ENCODE measurements at regions not wholly inside any gene's neighbourhood (a gene's known extent, or its start where the extent isn't known, plus 50 kb on each side); places are given as distances from the start of the nearest gene placed in this dataset.

DNA sequence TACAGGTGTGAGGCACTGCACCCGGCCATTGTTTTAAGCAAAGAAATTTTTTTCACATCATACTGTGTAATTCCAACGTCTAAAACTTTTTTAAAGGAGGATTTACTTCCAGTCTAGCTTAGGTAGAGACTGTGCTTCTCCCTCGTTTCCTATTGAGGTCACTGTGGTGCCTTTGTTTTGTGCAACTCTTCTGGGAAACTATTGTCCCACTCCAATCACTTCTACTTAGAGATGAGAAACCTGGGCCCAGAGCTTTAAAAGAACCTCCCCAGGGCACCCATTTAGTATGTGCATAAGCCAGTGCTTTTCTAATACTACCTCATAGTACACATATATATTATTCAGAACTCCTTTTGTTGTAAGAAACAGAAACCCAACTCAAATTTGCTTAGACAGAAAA, 120.0 kb upstream of the ZNF644 start:
- Histone ChIP-seq H3K27me3 (ENCODE audit: control insufficient read depth, insufficient read depth, low read length) (no peaks in the 10 kb centered on the region), H3K36me3 (ENCODE audit: control insufficient read depth, insufficient read depth, low read length) (no peaks in the 10 kb centered on the region), H3K4me3 (ENCODE audit: low read depth, low read length) (no peak overlapping the region)
- TF ChIP-seq, protein P1, sequence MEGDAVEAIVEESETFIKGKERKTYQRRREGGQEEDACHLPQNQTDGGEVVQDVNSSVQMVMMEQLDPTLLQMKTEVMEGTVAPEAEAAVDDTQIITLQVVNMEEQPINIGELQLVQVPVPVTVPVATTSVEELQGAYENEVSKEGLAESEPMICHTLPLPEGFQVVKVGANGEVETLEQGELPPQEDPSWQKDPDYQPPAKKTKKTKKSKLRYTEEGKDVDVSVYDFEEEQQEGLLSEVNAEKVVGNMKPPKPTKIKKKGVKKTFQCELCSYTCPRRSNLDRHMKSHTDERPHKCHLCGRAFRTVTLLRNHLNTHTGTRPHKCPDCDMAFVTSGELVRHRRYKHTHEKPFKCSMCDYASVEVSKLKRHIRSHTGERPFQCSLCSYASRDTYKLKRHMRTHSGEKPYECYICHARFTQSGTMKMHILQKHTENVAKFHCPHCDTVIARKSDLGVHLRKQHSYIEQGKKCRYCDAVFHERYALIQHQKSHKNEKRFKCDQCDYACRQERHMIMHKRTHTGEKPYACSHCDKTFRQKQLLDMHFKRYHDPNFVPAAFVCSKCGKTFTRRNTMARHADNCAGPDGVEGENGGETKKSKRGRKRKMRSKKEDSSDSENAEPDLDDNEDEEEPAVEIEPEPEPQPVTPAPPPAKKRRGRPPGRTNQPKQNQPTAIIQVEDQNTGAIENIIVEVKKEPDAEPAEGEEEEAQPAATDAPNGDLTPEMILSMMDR (IDR thresholded peaks at IDR 0.05; ENCODE audit: insufficient read depth, low read length, severe bottlenecking) = no peak
- DNase-seq (ENCODE audit: low read depth) (no peak), FAIRE-seq (no peak)

DNA sequence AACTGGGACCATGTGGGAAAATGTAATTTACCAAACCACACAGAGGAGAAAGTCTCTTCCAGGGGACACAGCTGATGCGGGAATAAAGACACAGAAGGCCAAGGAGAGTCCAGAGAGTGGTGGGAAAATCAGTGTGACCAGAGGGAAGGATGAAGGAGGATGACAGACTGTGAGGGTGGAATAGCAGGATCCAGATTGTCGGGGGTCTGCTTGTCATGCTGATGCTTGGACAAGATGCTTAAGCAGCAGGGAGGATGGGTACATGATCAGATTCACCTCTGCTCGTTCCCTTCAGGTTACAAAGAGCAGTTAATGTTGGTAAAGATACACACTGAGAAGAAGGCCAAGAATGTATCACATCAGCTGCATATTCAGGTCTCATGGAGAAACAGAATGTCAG, 117.1 kb upstream of the ZNF644 start:
- FAIRE-seq (no peak), DNase-seq (ENCODE audit: low read depth) (no peak)
- Histone ChIP-seq H3K27me3 (ENCODE audit: control insufficient read depth, insufficient read depth, low read length) (no peaks in the 10 kb centered on the region), H3K4me3 (ENCODE audit: low read depth, low read length) (no peak overlapping the region), H3K36me3 (ENCODE audit: control insufficient read depth, insufficient read depth, low read length) (no peaks in the 10 kb centered on the region)
- TF ChIP-seq, protein P1 (IDR thresholded peaks at IDR 0.05; ENCODE audit: insufficient read depth, low read length, severe bottlenecking) = no peak

DNA sequence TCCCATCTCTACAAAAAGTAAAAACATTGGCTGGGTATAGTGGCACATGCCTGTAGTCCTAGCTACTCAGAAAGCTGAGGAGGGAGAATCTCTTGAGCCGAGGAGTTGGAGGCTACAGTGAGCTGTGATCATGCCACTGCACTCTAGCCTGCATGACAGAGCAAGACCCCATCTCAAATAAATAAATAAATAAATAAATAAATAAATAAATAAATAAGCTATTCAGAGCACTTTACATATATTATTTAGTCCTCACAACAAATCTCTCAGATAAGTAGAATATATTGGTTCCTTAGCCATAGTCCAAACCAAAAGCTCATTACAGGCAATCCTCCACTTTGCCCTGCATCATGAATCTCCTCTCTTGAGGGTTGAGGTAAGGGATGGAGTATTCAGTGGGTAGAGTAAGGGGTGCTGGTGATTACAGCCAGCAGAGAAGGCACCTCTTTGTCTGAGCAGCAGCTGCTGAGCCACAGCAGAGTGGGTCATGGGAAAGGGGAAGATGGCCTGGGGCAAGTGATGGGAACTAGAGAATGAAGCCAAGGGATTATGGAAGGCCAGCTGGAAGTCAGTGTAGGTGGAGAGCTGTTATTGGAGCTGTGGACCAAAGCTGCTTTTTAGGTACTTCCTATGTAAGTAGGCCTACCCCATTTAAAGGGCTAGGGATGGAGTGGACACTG, 115.5 kb upstream of the ZNF644 start:
- TF ChIP-seq, protein P1 (IDR thresholded peaks at IDR 0.05; ENCODE audit: insufficient read depth, low read length, severe bottlenecking) = no peak
- Histone ChIP-seq H3K4me3 (ENCODE audit: low read depth, low read length) (no peak overlapping the region), H3K27me3 (ENCODE audit: control insufficient read depth, insufficient read depth, low read length) (no peaks in the 10 kb centered on the region), H3K36me3 (ENCODE audit: control insufficient read depth, insufficient read depth, low read length) (no peaks in the 10 kb centered on the region)
- DNase-seq (ENCODE audit: low read depth) = no peak
- no peak for FAIRE-seq

DNA sequence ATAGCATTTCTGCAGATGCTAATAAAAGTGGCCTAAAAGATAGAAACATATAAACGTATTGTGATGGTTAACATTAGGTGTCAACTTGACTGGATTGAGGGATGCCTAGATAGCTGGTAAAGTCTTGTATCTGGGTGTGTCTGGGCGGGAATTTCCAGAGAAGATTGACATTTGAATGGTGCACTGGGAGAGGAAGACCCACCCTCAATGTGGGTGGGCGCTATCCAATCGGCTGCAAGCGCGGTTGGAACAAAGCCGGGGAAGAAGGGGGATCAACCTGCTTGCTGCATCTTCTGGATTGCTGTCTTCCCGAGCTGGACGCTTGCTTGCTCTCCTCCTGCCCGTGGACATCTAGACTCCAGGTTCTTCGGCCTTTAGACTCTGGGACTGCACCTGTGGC, 114.0 kb upstream of the ZNF644 start:
- DNase-seq (ENCODE audit: low read depth) (no peak), FAIRE-seq (no peak)
- TF ChIP-seq, protein P1 (IDR thresholded peaks at IDR 0.05; ENCODE audit: insufficient read depth, low read length, severe bottlenecking) = no peak
- no peaks in the 10 kb centered on the region for H3K36me3 ChIP-seq (ENCODE audit: control insufficient read depth, insufficient read depth, low read length)
- no peak overlapping the region for H3K4me3 ChIP-seq (ENCODE audit: low read depth, low read length)
- H3K27me3 ChIP-seq (ENCODE audit: control insufficient read depth, insufficient read depth, low read length) = no peaks in the 10 kb centered on the region

DNA sequence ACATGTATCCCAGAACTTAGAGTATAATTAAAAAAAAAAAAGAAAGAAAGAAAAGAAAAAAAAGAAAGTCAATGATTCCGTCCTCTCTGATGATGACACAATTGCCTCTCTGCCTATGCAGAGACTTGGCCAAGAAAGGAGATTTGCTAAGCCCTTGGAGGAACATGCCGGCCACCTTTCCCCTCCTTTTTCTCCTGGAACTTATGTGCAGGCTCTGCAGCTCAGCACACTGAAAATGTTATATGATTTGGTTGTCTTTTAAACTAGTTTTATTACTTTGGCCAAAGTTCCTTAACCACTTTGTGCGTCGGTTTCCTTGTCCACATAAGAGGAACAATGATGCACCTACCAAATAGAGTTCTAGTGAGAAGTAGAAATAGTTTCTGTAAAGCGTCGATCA, 111.4 kb upstream of the ZNF644 start:
- FAIRE-seq = no peak

More for the DNA sequence above, 111.4 kb upstream of the ZNF644 start:
- no peaks in the 10 kb centered on the region for H3K36me3 ChIP-seq (ENCODE audit: control insufficient read depth, insufficient read depth, low read length)
- no peak for DNase-seq (ENCODE audit: low read depth)
- TF ChIP-seq, protein P1 (IDR thresholded peaks at IDR 0.05; ENCODE audit: insufficient read depth, low read length, severe bottlenecking) = no peak
- H3K4me3 ChIP-seq (ENCODE audit: low read depth, low read length) = no peak overlapping the region
- no peaks in the 10 kb centered on the region for H3K27me3 ChIP-seq (ENCODE audit: control insufficient read depth, insufficient read depth, low read length)

Data from bronchial epithelial cell (primary cell).